Activated CD4-positive, alpha-beta T cell treated with anti-CD3 and anti-CD28 coated beads for 24 hours (primary cell): ENCODE measurements at regions not wholly inside any gene's neighbourhood (a gene's known extent, or its start where the extent isn't known, plus 50 kb on each side); places are given as distances from the start of the nearest gene placed in this dataset.

ENCODE experiments used
- DNase-seq, 2 donors: peaks; one replicate each; pipeline ENCODE4 v3.0.0-alpha.2; 2020; ENCODE audit warnings: low read depth in 2 of 2

DNA sequence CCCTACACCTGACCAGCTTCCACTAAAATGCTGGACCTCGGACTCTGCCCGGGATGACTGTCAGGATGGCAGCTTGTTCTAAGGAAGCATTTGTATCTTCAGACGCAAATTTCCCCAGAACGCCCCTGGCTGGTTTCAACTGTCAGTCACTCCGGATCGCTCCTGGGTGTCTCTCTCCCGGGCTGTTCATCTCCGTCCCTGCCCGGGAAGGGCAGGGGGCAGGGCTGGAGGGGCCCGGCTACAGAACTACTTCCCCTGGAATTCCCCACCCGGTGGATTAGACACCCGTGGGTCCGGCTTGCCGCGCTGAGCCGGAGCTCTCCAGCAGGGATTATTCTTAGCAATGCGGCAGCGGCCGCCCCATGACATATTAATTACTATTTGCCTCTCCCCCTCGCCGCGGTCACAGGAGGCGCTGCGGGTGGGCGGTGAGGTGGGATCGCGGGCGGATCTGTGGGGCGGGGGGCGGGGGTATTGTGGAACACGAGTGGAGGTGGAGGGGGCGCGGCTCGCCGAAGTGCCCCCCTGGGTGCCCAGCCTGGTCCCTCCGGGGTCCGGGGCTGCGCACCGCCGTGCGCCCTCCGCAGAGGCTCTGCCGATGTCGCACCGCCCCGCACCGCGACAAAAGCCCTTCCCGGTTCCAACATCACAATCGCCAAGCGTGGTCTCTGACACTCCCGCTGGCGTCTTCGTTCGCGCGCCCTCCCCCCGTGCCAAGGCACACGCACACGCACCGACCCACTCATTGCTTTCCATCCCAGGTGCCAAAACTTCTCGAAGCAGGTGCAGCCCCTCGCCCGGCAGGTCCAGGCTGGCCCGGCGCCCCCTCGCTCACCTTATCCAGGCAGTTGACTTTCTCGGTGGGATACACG, 276.1 kb upstream of the NEBL start:
- no peak for DNase-seq

DNA sequence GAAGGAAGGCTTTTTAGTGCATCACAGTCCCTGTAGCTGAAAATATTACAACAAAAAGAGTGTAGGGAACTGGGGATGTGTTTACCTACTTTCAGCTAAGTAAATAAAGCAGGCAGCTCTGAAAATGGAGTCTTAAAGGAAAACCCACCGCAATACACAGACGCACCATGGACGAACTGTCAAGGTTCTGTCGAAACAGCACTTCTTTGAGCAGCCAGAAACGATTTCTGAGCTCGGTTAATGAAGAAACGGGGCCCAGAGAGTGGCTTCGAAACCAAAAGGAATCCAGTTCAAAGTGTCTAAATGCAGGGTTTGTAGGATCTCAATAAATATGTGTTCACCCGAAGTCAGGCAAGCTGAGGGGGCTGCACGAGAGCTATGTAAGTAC, 275.4 kb upstream of the NEBL start:
- no peak for DNase-seq

DNA sequence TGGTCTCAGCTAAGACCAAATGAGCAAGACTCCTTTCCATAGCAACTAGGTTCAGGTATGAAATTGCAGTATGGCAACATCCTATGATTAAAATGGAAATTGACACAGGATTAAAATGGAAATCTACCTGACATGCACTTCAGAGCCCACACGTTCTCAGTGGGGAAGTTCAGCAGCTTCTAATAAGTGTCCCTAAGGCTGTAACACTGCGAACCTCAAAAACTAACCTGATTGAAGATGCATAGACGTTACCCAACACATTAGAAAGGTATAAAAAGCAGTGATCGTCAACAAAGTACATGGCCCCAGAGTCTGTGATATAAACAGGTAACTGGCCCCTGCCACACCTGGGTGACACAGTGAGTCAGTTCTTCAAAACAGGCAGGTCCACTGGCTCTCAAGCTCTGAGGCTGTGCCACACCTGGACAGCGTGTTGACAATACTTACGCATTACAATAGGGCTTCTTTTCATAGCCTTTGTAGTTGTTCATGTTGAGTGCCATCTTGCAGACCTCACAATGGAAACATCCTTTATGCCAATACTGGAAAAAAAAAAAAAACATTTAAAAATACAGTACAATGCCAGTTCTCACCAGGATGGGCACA, 274.9 kb upstream of the NEBL start:
- no peak for DNase-seq

DNA sequence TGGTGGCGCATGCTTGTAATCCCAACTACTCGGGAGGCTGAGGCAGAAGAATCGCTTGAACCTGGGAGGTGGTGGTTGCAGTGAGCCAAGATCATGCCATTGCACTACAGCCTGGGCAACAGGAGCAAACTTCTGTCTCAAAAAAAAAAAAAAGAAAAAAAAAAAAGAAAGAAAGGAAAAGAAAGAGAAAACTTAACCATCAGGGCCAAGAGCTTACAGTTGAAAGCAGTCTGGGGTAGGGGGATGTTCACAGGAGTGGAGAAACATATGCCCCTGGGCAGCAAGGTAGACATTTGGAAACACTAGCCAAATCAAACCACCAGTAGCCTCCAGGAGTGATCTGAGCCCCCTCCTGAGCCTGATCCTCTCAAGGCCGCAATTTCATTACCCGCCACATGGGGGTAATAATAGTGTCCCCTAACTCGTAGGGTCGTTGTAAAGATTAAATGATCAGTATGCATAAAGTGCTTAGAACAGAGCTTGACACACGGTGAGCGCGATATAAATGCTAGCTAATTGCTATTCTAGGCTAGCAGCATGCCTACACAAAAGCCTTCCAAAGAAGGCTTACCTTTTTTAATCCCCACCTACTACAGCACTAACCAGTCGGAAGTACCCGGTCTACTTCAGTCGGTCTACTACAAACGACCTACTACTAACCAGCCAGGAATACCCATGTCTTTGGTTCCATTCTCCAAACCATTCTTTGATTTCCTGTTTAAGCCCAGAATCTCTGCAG, 274.3 kb upstream of the NEBL start:
- no peak for DNase-seq

DNA sequence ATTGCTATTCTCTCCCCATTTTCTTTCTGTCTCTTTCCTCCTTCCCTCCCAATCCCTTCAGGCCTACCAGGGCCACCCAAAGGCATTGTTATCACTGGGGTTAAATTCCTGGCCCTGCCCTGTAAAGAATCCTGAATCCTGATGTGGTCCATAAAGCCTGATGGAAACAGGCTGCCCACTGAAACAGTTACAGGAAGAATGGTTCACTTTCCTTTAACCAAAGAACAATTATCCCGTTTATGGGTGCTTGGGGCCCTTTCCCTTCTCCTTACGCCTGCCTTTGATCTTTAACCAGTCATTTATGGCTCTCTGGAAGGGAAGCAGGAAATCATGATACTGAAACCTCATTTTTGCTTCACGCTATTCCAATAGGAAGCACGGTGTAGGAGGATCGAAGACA, 273.1 kb upstream of the NEBL start:
- no peak for DNase-seq

DNA sequence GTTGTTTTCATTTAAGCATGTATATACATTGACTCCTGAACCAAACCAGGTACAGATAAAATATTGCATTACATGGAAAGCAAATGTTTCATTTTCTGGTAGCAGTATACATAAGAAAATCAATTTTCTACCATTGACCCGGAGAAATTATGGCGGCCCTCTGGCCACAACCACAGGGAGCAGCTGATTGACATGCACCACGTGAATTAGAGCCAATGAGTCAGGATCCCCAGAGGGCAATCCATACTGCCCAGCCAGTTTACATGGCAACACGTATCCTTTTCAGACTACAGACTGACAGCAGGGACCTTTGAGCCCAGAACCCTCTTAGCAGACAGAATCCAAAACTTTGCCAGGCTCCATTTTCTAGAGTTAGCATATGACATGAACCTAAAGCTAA, 272.2 kb upstream of the NEBL start:
- DNase-seq: no peak

DNA sequence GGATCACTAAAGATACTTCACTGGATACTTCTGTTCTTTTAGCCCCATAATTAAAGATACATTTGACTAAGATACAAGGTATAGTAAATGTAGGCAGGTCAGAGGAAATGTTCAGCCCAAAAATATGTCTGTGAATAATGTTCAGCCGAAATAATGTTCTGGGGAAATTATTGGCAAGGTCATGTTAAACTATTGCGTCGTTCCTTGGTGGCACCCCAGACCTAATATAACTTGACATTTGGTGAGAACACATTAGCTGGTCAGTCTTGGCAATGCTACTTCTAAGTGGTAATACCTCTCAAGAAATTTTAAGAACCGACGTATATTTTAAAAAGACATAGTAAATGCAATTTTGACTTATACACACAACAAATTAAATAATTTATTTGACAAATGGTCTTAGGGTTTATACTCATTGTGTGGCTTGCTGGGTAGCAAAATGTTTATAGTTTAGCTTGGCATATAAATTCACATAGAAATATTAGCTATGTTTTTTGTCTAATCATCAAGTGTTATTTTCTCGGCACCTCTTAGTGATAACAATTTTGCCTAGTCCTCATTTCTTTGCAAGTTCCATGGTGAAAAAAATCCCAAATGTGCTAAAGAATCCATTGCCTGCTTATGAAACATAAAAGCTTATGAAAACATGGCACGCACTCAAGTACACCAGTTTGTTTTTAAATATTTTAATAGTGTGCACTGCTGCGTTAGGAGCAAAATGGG, 270.3 kb upstream of the NEBL start:
- DNase-seq: no peak

DNA sequence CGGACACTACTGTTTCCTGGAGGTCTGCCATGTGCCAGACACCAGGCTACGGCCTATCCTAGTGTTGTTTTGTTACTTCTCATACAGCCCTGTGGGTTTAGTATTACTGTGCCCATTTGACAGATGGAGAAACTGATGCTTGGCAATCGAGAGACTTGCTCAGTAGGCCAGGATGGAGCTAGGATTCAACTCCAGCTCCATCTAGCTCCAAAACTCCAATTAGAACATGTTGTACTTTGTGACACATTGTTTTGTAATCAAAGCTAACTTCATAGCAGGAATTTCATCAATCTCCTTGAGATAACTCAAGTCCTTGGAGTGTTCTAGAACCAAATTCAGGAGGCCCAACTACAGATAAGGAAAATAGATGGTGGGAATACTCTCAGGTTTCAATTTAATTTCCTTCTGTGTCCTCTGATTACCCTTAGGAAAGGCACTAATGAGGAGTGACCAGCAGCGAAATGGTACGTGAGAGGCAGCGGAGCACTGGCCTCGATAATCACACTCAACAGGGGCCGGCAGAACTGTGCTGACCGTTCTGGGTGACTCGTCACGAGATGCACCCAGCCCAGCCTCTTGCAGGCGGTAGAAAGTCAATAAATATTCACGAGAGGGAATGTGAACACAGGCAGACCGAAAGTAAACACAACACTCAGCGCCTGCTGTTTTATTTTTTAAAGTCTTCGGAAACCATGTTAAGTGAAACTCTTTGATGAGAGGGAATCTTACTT, 269.6 kb upstream of the NEBL start:
- no peak for DNase-seq

DNA sequence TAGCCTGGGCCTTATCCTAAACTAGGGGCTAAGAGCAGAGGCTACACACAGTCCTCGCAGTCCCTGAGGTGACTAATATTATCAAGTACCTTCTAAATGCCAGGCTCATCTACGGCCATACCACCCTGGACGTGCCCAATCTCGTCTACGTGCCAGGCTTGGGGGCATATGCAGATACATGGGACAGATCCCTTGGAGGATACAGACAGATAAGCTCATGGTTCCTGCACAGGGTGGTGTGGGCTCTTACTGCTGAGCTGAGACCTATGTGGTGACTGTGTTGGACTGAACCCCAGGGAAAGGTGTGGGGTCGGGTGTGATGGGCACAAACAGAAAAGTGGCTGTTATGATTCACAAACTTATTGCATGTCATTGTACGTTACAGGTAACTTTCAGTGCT, 268.4 kb upstream of the NEBL start:
- DNase-seq: no peak

DNA sequence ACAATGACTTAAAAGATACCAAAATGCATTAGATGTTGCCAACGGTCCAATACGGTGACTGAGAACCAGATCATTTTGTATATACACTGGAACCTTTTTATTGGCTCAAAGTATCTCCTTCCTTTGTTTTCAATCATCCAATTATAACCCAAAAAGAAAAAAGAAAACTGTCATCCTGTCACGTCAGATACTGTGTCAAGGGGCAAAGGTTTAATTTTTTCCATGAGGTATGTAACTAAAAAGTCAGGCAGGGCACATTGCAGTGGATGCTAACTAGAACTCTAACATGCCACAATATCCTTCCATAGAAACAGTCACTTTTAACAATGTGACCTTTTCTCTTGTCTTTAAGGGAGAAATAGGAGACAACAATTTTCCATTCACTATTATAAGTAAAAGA, 267.6 kb upstream of the NEBL start:
- DNase-seq: no peak

DNA sequence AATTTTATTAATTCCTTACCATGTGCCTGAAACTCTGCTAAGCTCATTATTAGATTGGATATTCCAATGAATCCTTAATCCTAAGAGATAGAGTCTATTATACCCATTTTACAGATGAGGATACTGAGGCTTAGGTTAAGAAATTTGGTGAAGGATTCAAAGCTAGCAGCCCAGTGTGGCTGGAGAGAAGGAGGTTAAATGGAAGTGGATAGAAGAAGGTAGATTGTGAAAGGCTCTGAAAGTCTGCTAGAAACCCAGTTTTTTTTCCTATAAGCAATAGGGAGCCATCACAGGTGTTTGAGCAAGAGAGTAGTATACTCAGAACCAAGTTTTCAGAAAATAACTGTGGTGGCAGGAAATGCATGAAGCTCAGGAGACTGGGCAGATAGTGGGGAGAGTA, 265.8 kb upstream of the NEBL start:
- DNase-seq: no peak

DNA sequence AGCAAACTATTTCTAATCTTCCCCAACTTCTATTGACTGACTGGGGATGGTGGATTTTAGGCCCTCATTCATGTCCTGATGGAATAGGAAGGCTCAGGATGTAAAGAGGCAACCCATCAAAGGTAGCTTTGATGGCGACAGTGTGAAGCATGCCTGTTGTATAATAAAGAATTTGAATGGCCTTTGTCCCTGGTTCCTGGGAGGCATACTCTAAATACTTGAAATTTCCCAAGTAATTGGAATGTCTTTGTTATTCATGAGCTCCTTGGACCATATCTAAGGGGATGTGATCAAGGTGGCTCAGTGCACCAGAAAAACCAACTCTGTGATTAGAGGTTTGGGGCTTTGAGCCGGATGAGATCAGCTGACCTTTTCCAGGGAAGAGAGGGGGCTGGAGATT, 264.5 kb upstream of the NEBL start:
- DNase-seq: no peak

DNA sequence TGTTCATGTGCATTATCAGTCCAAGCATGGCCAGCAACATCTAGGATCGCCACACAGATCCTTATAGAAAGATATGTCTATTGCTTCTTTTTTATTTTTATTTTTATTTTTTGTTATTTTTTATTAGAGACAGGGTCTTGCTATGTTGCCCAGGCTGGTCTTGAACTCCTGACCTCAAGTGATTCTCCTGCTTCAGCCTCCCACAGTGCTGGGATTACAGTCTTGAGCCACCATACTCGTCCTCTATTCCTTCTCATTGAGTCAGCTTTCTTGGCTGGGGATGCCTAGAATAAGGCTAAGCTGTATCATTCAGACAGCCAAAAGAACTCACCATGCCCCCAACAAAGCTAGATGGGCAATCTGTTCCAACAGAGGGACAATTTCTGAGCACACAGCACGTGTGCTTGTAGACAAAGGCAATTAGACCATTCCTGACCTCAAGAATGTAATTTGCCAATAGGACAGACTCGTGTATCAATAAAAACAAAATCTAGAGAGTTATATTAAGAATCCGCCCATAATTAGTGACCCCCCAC, 264.0 kb upstream of the NEBL start:
- no peak for DNase-seq

DNA sequence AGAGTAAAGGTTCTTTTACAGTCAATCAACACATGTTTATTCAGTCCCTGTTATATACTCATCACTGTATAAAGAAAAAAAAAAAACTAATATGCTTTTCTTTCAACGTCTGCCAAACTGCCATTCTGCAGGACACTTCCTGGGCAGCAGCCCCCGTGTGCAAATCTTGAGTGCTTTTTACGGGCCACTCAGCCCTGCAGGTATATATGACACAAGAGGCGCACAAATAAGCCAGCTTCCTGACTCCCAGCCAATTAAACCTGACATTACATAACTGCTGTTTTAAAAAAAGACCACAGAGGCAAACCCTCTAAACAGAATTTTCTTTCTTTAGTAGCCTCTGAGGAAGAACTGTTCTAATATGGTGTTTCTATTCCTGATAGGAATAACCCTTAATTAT, 263.0 kb upstream of the NEBL start:
- no peak for DNase-seq

DNA sequence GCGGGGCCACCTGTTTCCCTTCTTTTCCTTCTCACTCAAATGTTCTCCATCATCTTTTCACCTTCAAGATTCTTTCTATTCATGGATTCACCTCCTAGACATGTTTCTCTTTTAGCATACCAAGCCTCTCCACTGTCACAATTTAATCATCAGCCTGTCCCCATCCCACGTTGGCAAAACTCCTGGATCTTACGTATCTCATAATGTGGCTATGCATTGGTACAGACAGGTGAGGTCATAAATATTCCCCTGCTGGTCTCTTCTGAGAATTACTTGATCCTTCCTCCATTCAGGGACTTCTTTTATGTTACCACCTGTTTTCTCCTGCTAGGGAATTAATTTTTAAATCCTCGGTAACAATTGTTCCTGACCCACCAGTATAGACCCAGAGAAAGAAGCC, 262.6 kb upstream of the NEBL start:
- DNase-seq: no peak

DNA sequence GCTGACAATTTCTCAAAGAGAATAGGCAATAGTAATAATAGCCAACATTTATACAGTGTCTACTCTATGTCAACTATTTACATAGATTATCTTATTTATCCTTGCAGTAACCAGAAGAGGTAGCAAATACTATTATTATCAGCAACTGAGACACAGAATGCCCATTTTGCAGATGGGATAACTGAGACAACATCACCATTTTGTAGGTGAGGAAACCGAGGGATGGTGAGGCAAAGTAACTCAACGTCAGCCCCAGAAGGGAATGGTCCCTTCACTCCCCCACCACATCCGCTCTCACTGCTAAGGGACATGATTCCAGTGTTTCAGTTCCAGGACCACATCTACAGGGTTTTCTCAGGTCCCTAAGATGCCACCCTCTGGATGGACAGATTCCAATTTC, 261.2 kb upstream of the NEBL start:
- DNase-seq: no peak

DNA sequence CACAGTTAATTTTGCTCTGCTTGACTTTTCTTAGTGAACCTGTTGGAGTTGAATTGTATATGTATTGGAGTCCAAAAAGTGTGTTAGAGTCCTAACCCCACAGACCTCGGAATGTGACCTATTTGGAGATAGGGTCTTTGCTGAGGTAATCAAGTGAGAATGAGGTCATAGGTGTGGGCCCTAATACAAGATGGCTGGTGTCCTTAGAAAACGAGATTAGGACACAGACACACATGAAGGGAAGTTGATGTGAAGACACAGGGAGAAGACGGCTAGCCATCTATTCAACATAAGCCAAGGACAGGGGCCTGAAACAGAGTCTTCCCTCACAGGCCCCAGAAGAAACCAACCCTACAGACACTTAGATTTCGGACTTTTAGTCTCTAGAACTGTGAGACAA, 260.6 kb upstream of the NEBL start:
- DNase-seq: no peak

DNA sequence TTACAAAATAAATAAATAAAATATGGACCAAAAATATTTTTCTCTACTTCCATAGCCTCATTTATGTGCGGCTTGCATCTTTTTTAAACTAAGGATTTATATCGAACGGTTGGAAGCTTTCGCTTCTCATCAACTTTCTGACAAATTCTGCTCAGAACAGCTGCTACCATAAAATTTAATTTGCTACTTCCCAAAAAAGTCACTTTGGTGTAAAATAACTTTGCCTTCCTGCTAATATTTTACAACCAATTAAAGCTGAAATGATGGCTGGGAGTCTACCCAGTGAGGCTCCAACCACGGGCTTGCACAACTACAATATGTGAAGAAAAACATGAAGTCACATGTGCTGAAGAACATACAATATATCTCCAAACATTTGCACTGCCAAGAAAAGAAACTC, 253.1 kb upstream of the NEBL start:
- DNase-seq: no peak

DNA sequence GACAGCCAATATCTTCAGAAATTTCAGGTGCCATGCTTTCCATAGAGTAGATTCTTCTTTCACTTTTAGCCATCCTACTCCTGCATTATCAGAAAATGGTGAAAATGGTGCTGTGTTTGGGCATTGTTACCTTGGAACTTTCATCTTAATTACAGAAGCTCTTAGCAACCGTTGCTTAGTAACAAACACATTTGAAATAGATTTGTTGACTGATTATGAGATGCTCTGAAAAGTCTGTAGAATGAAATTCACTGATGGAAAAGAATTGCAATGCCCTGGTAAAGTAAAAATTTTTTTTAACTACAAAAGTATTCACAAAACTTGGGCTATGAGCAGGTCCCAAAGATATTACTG, 249.3 kb upstream of the NEBL start:
- no peak for DNase-seq

DNA sequence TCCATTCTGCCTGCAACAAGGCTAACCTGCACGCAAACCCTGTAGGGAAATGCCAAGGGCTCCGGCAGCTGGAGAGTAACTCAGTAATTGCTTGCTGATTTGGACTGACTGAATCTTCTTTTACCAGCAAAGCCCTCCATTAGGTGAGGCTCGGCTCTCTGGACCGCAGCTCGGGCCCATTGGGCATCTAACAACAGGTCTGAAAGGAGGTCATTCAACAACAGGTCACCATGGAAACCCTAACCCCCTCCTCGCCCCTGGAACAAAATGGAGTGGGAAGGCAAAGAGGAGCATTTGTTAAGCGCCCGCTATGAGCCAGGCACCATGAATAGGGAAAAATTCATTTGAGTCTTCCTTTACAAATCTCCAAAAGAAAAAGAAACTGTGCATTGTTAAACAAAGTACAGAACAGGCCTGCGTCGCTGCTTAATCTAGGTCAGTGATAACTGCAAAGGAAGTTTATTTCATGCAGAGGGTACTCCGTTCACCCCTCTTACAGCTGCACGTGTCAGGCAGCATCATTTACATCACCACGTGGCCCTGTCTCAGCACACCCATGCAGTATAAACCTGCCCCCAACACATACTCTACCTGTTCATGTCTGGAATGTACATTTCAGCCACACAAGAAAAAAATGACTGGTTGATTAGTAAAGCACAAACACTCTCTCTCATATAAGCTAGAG, 248.8 kb upstream of the NEBL start:
- no peak for DNase-seq

DNA sequence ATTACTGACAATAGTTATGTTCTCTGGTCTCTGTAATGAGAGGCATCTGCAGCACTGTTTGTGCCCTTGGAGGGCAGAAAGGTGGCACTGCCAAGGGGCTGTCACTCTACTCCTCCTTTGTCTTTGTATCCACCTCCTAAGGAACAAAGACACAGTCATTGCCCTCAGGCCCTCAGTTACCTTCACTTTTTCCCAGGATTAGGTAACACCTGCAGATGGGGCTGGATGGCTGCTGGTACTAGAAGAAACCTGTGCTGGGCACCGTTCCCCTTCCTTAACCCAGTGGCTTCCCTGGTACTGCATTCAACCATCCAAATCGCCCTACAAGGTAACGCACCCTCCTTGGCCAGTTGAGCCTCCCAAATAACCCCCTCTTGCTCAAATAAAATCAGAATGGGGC, 246.9 kb upstream of the NEBL start:
- no peak for DNase-seq
